Cardiac fibroblast (primary cell): ENCODE measurements at regions not wholly inside any gene's neighbourhood (a gene's known extent, or its start where the extent isn't known, plus 50 kb on each side); places are given as distances from the start of the nearest gene placed in this dataset.

ENCODE experiments used
- DNase-seq, 2 donors: peaks; one replicate each; pipeline versions ENCODE4 v3.0.0 to v3.0.0-alpha.2; 2010; ENCODE audit warnings: low read depth in 2 of 2
- H3K4me3 ChIP-seq, 2 donors: replicated peaks in 1 of 2; 1 replicate in 1 of 2; 2 replicates in 1 of 2; pipeline ENCODE4 v1.5.1; 2011; ENCODE audit warnings: low read depth in 2 of 2, low read length in 2 of 2, mild to moderate bottlenecking in 2 of 2, moderate library complexity in 1 of 2
- CTCF ChIP-seq: IDR thresholded peaks from one replicate; pipeline ENCODE4 v1.5.1; 2011; ENCODE audit warnings: low read depth, mild to moderate bottlenecking, low read length, inconsistent platforms

- H3K4me3 ChIP-seq: no peak overlapping the region
- no peak for DNase-seq
- TF ChIP-seq CTCF: no peak
These were observed 66.7 kb upstream of the FOXF1 start for GRCh38 chr16:86443508-86444147.

GRCh38 chr16:86444261-86444660 lies 66.1 kb upstream of the FOXF1 start:
- no peak for TF ChIP-seq CTCF
- DNase-seq: no peak
- H3K4me3 ChIP-seq: no peak overlapping the region

- no peak overlapping the region for H3K4me3 ChIP-seq
- no peak for TF ChIP-seq CTCF
- no peak for DNase-seq
These were observed 65.7 kb upstream of the FOXF1 start for GRCh38 chr16:86444661-86445060.

- no peak for TF ChIP-seq CTCF
- DNase-seq: no peak
- no peak overlapping the region for H3K4me3 ChIP-seq
These were observed 64.0 kb upstream of the FOXF1 start for GRCh38 chr16:86446279-86446678.

- H3K4me3 ChIP-seq: no peak overlapping the region
- TF ChIP-seq CTCF: no peak
- no peak for DNase-seq
These were observed 63.1 kb upstream of the FOXF1 start for GRCh38 chr16:86447228-86447627.

GRCh38 chr16:86448306-86448890 lies 61.9 kb upstream of the FOXF1 start:
- no peak for TF ChIP-seq CTCF
- no peak for DNase-seq
- H3K4me3 ChIP-seq: no peak overlapping the region

GRCh38 chr16:86449446-86450095 lies 60.8 kb upstream of the FOXF1 start:
- no peak for DNase-seq
- TF ChIP-seq CTCF: no peak
- H3K4me3 ChIP-seq: no peak overlapping the region
